Effector CD8-positive, alpha-beta T cell (primary cell): ENCODE measurements at regions not wholly inside any gene's neighbourhood (a gene's known extent, or its start where the extent isn't known, plus 50 kb on each side); places are given as distances from the start of the nearest gene placed in this dataset.

Experiments
- DNase-seq: peaks from one replicate; lab custom pipeline; 2025; lab: John Stamatoyannopoulos, UW

GRCh38 chr20:52921340-52921739, 50.8 kb upstream of the TSHZ2 start:
- DNase-seq: no peak

- DNase-seq: no peak
Measured at GRCh38 chr20:52918311-52918710, 53.8 kb upstream of the TSHZ2 start.

GRCh38 chr20:52915564-52915963, 56.6 kb upstream of the TSHZ2 start:
- DNase-seq: no peak

- no peak for DNase-seq
Measured at GRCh38 chr20:52914870-52915269, 57.3 kb upstream of the TSHZ2 start.

- no peak for DNase-seq
Measured at GRCh38 chr20:52913650-52914387, 58.3 kb upstream of the TSHZ2 start.

GRCh38 chr20:52905241-52905994, 66.7 kb upstream of the TSHZ2 start:
- DNase-seq: no peak

- DNase-seq: no peak
Measured at GRCh38 chr20:52904837-52905236, 67.3 kb upstream of the TSHZ2 start.

GRCh38 chr20:52899041-52899608, 73.0 kb upstream of the TSHZ2 start:
- no peak for DNase-seq

GRCh38 chr20:52896348-52896747, 75.8 kb upstream of the TSHZ2 start:
- DNase-seq: no peak

GRCh38 chr20:52895701-52896100, 76.5 kb upstream of the TSHZ2 start:
- DNase-seq: no peak

GRCh38 chr20:52895235-52895634, 76.9 kb upstream of the TSHZ2 start:
- DNase-seq: no peak

- no peak for DNase-seq
Measured at GRCh38 chr20:52893498-52893897, 78.7 kb upstream of the TSHZ2 start.

- DNase-seq: no peak
Measured at GRCh38 chr20:52892023-52892422, 80.1 kb upstream of the TSHZ2 start.

GRCh38 chr20:52890130-52890529, 82.0 kb upstream of the TSHZ2 start:
- DNase-seq: no peak

GRCh38 chr20:52889225-52889624, 82.9 kb upstream of the TSHZ2 start:
- DNase-seq: no peak

- no peak for DNase-seq
Measured at GRCh38 chr20:52888096-52888495, 84.1 kb upstream of the TSHZ2 start.

GRCh38 chr20:52880997-52881396, 91.2 kb upstream of the TSHZ2 start:
- DNase-seq: no peak

GRCh38 chr20:52880259-52880658, 91.9 kb upstream of the TSHZ2 start:
- DNase-seq: no peak

- DNase-seq: no peak
Measured at GRCh38 chr20:52874241-52874640, 97.9 kb upstream of the TSHZ2 start.

- no peak for DNase-seq
Measured at GRCh38 chr20:52869698-52870501, 102.3 kb upstream of the TSHZ2 start.

- no peak for DNase-seq
Measured at GRCh38 chr20:52869276-52869675, 102.9 kb upstream of the TSHZ2 start.

- no peak for DNase-seq
Measured at GRCh38 chr20:52867305-52867704, 104.9 kb upstream of the TSHZ2 start.
